ENCODE measurements at regions not wholly inside any gene's neighbourhood (a gene's known extent, or its start where the extent isn't known, plus 50 kb on each side); places are given as distances from the start of the nearest gene placed in this dataset.

- TF ChIP-seq, protein P1, sequence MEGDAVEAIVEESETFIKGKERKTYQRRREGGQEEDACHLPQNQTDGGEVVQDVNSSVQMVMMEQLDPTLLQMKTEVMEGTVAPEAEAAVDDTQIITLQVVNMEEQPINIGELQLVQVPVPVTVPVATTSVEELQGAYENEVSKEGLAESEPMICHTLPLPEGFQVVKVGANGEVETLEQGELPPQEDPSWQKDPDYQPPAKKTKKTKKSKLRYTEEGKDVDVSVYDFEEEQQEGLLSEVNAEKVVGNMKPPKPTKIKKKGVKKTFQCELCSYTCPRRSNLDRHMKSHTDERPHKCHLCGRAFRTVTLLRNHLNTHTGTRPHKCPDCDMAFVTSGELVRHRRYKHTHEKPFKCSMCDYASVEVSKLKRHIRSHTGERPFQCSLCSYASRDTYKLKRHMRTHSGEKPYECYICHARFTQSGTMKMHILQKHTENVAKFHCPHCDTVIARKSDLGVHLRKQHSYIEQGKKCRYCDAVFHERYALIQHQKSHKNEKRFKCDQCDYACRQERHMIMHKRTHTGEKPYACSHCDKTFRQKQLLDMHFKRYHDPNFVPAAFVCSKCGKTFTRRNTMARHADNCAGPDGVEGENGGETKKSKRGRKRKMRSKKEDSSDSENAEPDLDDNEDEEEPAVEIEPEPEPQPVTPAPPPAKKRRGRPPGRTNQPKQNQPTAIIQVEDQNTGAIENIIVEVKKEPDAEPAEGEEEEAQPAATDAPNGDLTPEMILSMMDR (IDR thresholded peaks at IDR 0.05), result no peak
- no peak for TF ChIP-seq POLR2A (IDR thresholded peaks at IDR 0.05)
Observed at GRCh38 chr3:24751020-24751419, 256.4 kb upstream of the THRB start.
